ENCODE measurements at regions not wholly inside any gene's neighbourhood (a gene's known extent, or its start where the extent isn't known, plus 50 kb on each side); places are given as distances from the start of the nearest gene placed in this dataset.

GRCh38 chr7:72524037-72524436, 111.9 kb upstream of the CALN1 start:
- no peak for DNase-seq

- no peak for DNase-seq
Observed at GRCh38 chr7:72504061-72504706, 92.0 kb upstream of the CALN1 start.

- DNase-seq: no peak
Observed at GRCh38 chr7:72503644-72504043, 91.5 kb upstream of the CALN1 start.

- no peak for DNase-seq
Observed at GRCh38 chr7:72494807-72495206, 82.7 kb upstream of the CALN1 start.

GRCh38 chr7:72493850-72494661, 81.9 kb upstream of the CALN1 start:
- DNase-seq: peak in 1 of 2 experiments; percentile 20

- DNase-seq: no peak
Observed at GRCh38 chr7:72492461-72493065, 80.4 kb upstream of the CALN1 start.

- no peak for DNase-seq
Observed at GRCh38 chr7:72490301-72490700, 78.2 kb upstream of the CALN1 start.

GRCh38 chr7:72481934-72482333, 69.8 kb upstream of the CALN1 start:
- no peak for DNase-seq

GRCh38 chr7:72476608-72477305, 64.6 kb upstream of the CALN1 start:
- no peak for DNase-seq

GRCh38 chr7:72467237-72467636, 55.1 kb upstream of the CALN1 start:
- DNase-seq: no peak

GRCh38 chr7:72466797-72467196, 54.7 kb upstream of the CALN1 start:
- DNase-seq: no peak

- no peak for DNase-seq
Observed at GRCh38 chr7:72465521-72465920, 53.4 kb upstream of the CALN1 start.

- DNase-seq: no peak
Observed at GRCh38 chr7:72462311-72462710, 50.2 kb upstream of the CALN1 start.
